Esophagus squamous epithelium (tissue), 5 donors: ENCODE measurements at regions not wholly inside any gene's neighbourhood (a gene's known extent, or its start where the extent isn't known, plus 50 kb on each side); places are given as distances from the start of the nearest gene placed in this dataset.

Source experiments
- DNase-seq: peaks from one replicate; lab custom pipeline; 2025; lab: John Stamatoyannopoulos, UW
- H3K27ac ChIP-seq, 4 donors: fragments of 200-600 bp; sonication (generic); one replicate each; pipeline ENCODE4 v1.5.1; 2016 to 2019; ENCODE audit warnings: mild to moderate bottlenecking in 1 of 4
- H3K27me3 ChIP-seq, 4 donors: fragments of 200-600 bp; sonication (generic); 1 replicate in 3 of 4; 2 replicates in 1 of 4; pipeline versions ENCODE4 v1.5.1 to v1.6.0; 2017 to 2021; ENCODE audit warnings: antibody characterized with exemption in 1 of 4
- H3K36me3 ChIP-seq, 3 donors: fragments of 200-600 bp; sonication (generic); one replicate each; pipeline ENCODE4 v1.5.1; 2016 to 2019
- H3K4me1 ChIP-seq, 3 donors: fragments of 200-600 bp; sonication (generic); one replicate each; pipeline ENCODE4 v1.5.1; 2017 to 2019
- H3K4me3 ChIP-seq, 4 donors: fragments of 200-600 bp; sonication (generic); 1 replicate in 3 of 4; 2 replicates in 1 of 4; pipeline ENCODE4 v1.5.1; 2016 to 2019; ENCODE audit warnings: mild to moderate bottlenecking in 2 of 4, moderate library complexity in 1 of 4
- H3K9me3 ChIP-seq, 3 donors: fragments of 200-600 bp; sonication (generic); one replicate each; pipeline ENCODE4 v1.5.1; 2016 to 2019
- CTCF ChIP-seq, 6 experiments: fragments of 450-650 bp in 4 of 6; fragments of 200-600 bp in 2 of 6; sonication (generic) in 2 of 6; IDR thresholded peaks; one replicate each; pipeline ENCODE4 v1.5.1; 2016 to 2019; ENCODE audit warnings: antibody characterized with exemption in 6 of 6, mild to moderate bottlenecking in 4 of 6, moderate library complexity in 4 of 6
- POLR2A ChIP-seq, 4 donors: fragments of 450-650 bp; IDR thresholded peaks; one replicate each; pipeline ENCODE4 v1.6.1; 2017; ENCODE audit warnings: antibody characterized with exemption in 4 of 4, mild to moderate bottlenecking in 4 of 4, moderate library complexity in 3 of 4
- WGBS, 2 donors: methylation state at CpG; one replicate each; pipeline ENCODE4 v1.1.5; 2018; 5-methylcytosine and 5-hydroxymethylcytosine counted together
- intact Hi-C: fragments of 100-400 bp; cut with DNase I; formaldehyde crosslinking; loops from one replicate; pipeline ENCODE4 v1.15.0; 2022
- donor health status: DM: yes; HTN: yes; CAD: no.

- no peaks in the 10 kb centered on the region for H3K27me3 ChIP-seq
- no peak overlapping the region for H3K4me3 ChIP-seq
- no peaks in the 10 kb centered on the region for H3K36me3 ChIP-seq
- H3K4me1 ChIP-seq, result no peaks in the 10 kb centered on the region
- no peak overlapping the region for H3K27ac ChIP-seq
- H3K9me3 ChIP-seq, result no peaks in the 10 kb centered on the region
- no peak for DNase-seq
- intact Hi-C loops, result no loop called here
- no peak for TF ChIP-seq POLR2A (IDR thresholded peaks at IDR 0.05)
- no peak for TF ChIP-seq CTCF (IDR thresholded peaks at IDR 0.05)
- 82 to 88% methylated on average over 1 of the region's 1 CpG for WGBS, 2 donors
Measured at GRCh38 chr7:90025771-90026170, 128.5 kb upstream of the STEAP1 start.

DNA sequence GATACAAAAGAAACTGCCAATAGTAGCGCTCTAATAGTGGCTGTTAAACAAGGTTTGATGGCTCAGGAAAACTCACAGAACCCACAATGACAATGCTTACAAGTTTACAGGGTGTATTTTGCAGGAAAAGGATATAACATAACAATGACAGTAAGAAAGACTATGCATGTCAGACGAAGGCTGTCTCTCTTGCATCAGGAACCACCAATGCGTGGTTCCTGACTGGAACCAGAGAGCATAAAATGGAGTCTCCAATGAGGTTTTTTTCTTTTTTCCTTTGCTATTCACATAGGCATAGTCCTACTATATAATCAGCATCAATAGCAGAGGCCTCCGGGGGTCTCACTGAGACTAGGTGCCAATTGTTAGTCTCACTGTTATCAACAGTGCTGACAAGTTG is 120.4 kb upstream of the STEAP1 start:
- Histone ChIP-seq H3K27me3 (no peaks in the 10 kb centered on the region), H3K4me1 (no peaks in the 10 kb centered on the region), H3K4me3 (no peak overlapping the region), H3K9me3 (no peaks in the 10 kb centered on the region), H3K27ac (no peak overlapping the region), H3K36me3 (no peaks in the 10 kb centered on the region)
- WGBS, 2 donors, result 55 to 76% methylated on average over 4 of the region's 4 CpGs
- intact Hi-C loops, result no loop called here
- DNase-seq, result no peak
- TF ChIP-seq CTCF (IDR thresholded peaks at IDR 0.05) (no peak), POLR2A (IDR thresholded peaks at IDR 0.05) (no peak)

GRCh38 chr7:90053094-90053493 is 101.2 kb upstream of the STEAP1 start:
- 58 to 73% methylated on average over 3 of the region's 3 CpGs for WGBS, 2 donors
- Histone ChIP-seq H3K4me3 (no peak overlapping the region), H3K4me1 (no peaks in the 10 kb centered on the region), H3K36me3 (no peaks in the 10 kb centered on the region), H3K27me3 (no peaks in the 10 kb centered on the region), H3K27ac (no peak overlapping the region), H3K9me3 (no peaks in the 10 kb centered on the region)
- DNase-seq, result no peak
- intact Hi-C loops, result no loop called here
- TF ChIP-seq POLR2A (IDR thresholded peaks at IDR 0.05), result no peak
- no peak for TF ChIP-seq CTCF (IDR thresholded peaks at IDR 0.05)

- H3K27me3 ChIP-seq, result no peaks in the 10 kb centered on the region
- H3K36me3 ChIP-seq, result no peaks in the 10 kb centered on the region
- DNase-seq, result no peak
- H3K27ac ChIP-seq, result no peak overlapping the region
- H3K9me3 ChIP-seq, result no peaks in the 10 kb centered on the region
- intact Hi-C loops, result no loop called here
- H3K4me3 ChIP-seq, result no peak overlapping the region
- no peaks in the 10 kb centered on the region for H3K4me1 ChIP-seq
- 12 to 52% methylated on average over 2 of the region's 2 CpGs for whole genome bisulfite sequencing, 2 donors
- TF ChIP-seq CTCF (IDR thresholded peaks at IDR 0.05) (no peak), POLR2A (IDR thresholded peaks at IDR 0.05) (no peak)
Measured at GRCh38 chr7:90061077-90061476, 93.2 kb upstream of the STEAP1 start.

GRCh38 chr7:90064370-90064769 is 89.9 kb upstream of the STEAP1 start:
- intact Hi-C loops, result no loop called here

More at GRCh38 chr7:90064370-90064769, 89.9 kb upstream of the STEAP1 start:
- no peak overlapping the region for H3K4me3 ChIP-seq
- no peak for TF ChIP-seq CTCF (IDR thresholded peaks at IDR 0.05)
- no peak for TF ChIP-seq POLR2A (IDR thresholded peaks at IDR 0.05)
- H3K36me3 ChIP-seq, result no peaks in the 10 kb centered on the region
- no peaks in the 10 kb centered on the region for H3K4me1 ChIP-seq
- no peak overlapping the region for H3K27ac ChIP-seq
- WGBS, 2 donors, result 48 to 73% methylated on average over 2 of the region's 2 CpGs
- no peaks in the 10 kb centered on the region for H3K9me3 ChIP-seq
- H3K27me3 ChIP-seq, result no peaks in the 10 kb centered on the region
- no peak for DNase-seq
